K562 (cell line): ENCODE measurements at regions not wholly inside any gene's neighbourhood (a gene's known extent, or its start where the extent isn't known, plus 50 kb on each side); places are given as distances from the start of the nearest gene placed in this dataset.

Experiments
- EHMT2 ChIP-seq: fragments of 450-650 bp; IDR thresholded peaks from 2 replicates; pipeline ENCODE4 v1.6.1; 2018; ENCODE audit warnings: antibody characterized with exemption
- GATAD2B ChIP-seq: fragments of 450-650 bp; IDR thresholded peaks from 2 replicates; pipeline ENCODE4 v1.6.1; 2017; ENCODE audit warnings: mild to moderate bottlenecking, borderline replicate concordance
- GTF2A2 ChIP-seq: IDR thresholded peaks from 2 replicates; pipeline ENCODE4 v1.6.1; 2016; ENCODE audit warnings: mild to moderate bottlenecking, missing genetic modification characterization, missing compliant biosample characterization
- IRF1 ChIP-seq: sonication (generic); formaldehyde crosslinking; IDR thresholded peaks from 2 replicates; pipeline ENCODE4 v1.8.0; 2022; ENCODE audit warnings: missing genetic modification reagents, mild to moderate bottlenecking, borderline replicate concordance
- KHSRP ChIP-seq: fragments of 450-650 bp; IDR thresholded peaks from 2 replicates; pipeline ENCODE4 v1.6.1; 2017
- KLF13 ChIP-seq: fragments of 450-650 bp; IDR thresholded peaks from 2 replicates; pipeline ENCODE4 v1.6.1; 2016; ENCODE audit warnings: missing genetic modification characterization, low read depth, mild to moderate bottlenecking, missing compliant biosample characterization, moderate library complexity, borderline replicate concordance
- SP2 ChIP-seq: IDR thresholded peaks from 2 replicates; pipeline ENCODE4 v1.6.1; 2011; ENCODE audit warnings: mild to moderate bottlenecking, low read depth, low read length, moderate library complexity; ENCODE audit not compliant: poor library complexity, severe bottlenecking; ENCODE audit errors: extremely low read depth
- ZNF347 ChIP-seq: fragments of 450-650 bp; formaldehyde crosslinking; IDR thresholded peaks from 2 replicates; pipeline ENCODE4 v1.4.0; 2020; ENCODE audit warnings: low read depth, mild to moderate bottlenecking, moderate library complexity
- ZNF639 ChIP-seq, 2 experiments: fragments of 200-800 bp in 1 of 2; sonication (Bioruptor generic) in 1 of 2; sonication (generic) in 1 of 2; formaldehyde crosslinking in 1 of 2; IDR thresholded peaks in 1 of 2; conservative IDR thresholded peaks in 1 of 2; 2 replicates each; pipeline versions ENCODE4 v1.5.0 to v1.6.1; 2016 to 2020; ENCODE audit warnings: missing compliant biosample characterization in 1 of 2, missing genetic modification characterization in 1 of 2, missing genetic modification reagents in 1 of 2
- TF ChIP-seq, protein P1 (sequence below): sonication (generic); formaldehyde crosslinking; IDR thresholded peaks from 2 replicates; pipeline ENCODE4 v1.8.0; 2022; ENCODE audit warnings: mild to moderate bottlenecking, missing genetic modification reagents, borderline replicate concordance
- TF ChIP-seq, protein P2 (sequence below): fragments of 200-400 bp; formaldehyde crosslinking; IDR thresholded peaks from 2 replicates; pipeline ENCODE4 v1.6.1; 2017; ENCODE audit warnings: mild to moderate bottlenecking, low read depth, low read length, moderate library complexity
- TF ChIP-seq, protein P3 (sequence below): fragments of 250-450 bp; sonication (Bioruptor Pico); IDR thresholded peaks from 2 replicates; pipeline ENCODE4 v1.5.0; 2020; ENCODE audit warnings: mild to moderate bottlenecking

GRCh38 chr4:177227636-177228035 lies 82.0 kb upstream of the NEIL3 start (continued):
- no peak for TF ChIP-seq ZNF639 (CRISPR knock-in tag; conservative IDR thresholded peaks at IDR 0.05 in 1 of 2, IDR thresholded peaks at IDR 0.05 in 1 of 2)
- TF ChIP-seq, protein P1, sequence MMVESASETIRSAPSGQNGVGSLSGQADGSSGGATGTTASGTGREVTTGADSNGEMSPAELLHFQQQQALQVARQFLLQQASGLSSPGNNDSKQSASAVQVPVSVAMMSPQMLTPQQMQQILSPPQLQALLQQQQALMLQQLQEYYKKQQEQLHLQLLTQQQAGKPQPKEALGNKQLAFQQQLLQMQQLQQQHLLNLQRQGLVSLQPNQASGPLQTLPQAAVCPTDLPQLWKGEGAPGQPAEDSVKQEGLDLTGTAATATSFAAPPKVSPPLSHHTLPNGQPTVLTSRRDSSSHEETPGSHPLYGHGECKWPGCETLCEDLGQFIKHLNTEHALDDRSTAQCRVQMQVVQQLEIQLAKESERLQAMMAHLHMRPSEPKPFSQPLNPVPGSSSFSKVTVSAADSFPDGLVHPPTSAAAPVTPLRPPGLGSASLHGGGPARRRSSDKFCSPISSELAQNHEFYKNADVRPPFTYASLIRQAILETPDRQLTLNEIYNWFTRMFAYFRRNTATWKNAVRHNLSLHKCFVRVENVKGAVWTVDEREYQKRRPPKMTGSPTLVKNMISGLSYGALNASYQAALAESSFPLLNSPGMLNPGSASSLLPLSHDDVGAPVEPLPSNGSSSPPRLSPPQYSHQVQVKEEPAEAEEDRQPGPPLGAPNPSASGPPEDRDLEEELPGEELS: no peak
- TF ChIP-seq ZNF347: no peak
- TF ChIP-seq EHMT2: no peak
- TF ChIP-seq GATAD2B: no peak
- no peak for TF ChIP-seq IRF1 (CRISPR knock-in tag)
- TF ChIP-seq, protein P2, sequence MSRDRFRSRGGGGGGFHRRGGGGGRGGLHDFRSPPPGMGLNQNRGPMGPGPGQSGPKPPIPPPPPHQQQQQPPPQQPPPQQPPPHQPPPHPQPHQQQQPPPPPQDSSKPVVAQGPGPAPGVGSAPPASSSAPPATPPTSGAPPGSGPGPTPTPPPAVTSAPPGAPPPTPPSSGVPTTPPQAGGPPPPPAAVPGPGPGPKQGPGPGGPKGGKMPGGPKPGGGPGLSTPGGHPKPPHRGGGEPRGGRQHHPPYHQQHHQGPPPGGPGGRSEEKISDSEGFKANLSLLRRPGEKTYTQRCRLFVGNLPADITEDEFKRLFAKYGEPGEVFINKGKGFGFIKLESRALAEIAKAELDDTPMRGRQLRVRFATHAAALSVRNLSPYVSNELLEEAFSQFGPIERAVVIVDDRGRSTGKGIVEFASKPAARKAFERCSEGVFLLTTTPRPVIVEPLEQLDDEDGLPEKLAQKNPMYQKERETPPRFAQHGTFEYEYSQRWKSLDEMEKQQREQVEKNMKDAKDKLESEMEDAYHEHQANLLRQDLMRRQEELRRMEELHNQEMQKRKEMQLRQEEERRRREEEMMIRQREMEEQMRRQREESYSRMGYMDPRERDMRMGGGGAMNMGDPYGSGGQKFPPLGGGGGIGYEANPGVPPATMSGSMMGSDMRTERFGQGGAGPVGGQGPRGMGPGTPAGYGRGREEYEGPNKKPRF: no peak
- TF ChIP-seq KHSRP: no peak
- no peak for TF ChIP-seq SP2
- TF ChIP-seq, protein P3, sequence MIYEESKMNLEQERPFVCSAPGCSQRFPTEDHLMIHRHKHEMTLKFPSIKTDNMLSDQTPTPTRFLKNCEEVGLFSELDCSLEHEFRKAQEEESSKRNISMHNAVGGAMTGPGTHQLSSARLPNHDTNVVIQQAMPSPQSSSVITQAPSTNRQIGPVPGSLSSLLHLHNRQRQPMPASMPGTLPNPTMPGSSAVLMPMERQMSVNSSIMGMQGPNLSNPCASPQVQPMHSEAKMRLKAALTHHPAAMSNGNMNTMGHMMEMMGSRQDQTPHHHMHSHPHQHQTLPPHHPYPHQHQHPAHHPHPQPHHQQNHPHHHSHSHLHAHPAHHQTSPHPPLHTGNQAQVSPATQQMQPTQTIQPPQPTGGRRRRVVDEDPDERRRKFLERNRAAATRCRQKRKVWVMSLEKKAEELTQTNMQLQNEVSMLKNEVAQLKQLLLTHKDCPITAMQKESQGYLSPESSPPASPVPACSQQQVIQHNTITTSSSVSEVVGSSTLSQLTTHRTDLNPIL (CRISPR knock-in tag): no peak
- TF ChIP-seq GTF2A2 (tag): no peak
- TF ChIP-seq KLF13 (tag): no peak
- TF ChIP-seq, all 486 proteins: peak for 0
